T-helper 2 cell treated with Interferon-gamma antibody and Interleukin-4, amounts not matched to agents 5 μg/mL and 100 μg/mL, for 36 hours (primary cell): ENCODE measurements at regions not wholly inside any gene's neighbourhood (a gene's known extent, or its start where the extent isn't known, plus 50 kb on each side); places are given as distances from the start of the nearest gene placed in this dataset.
"Not testable (repeated sequence)": the region's sequence is repeated elsewhere in the genome, so short reads cannot be mapped to it uniquely, and the experiment has no call there.

Source experiments
- DNase-seq: peaks from one replicate; pipeline ENCODE4 v3.0.0; 2021; ENCODE audit warnings: low spot score
- H3K27ac Mint-ChIP-seq: one replicate; pipeline ENCODE4 v1.8.0; 2021; ENCODE audit warnings: mild to moderate bottlenecking, mixed read lengths
- H3K27me3 Mint-ChIP-seq: one replicate; pipeline ENCODE4 v1.8.0; 2021; ENCODE audit warnings: low read depth, mixed read lengths
- H3K36me3 Mint-ChIP-seq: one replicate; pipeline ENCODE4 v1.8.0; 2021; ENCODE audit warnings: low read depth, mixed read lengths
- H3K4me1 Mint-ChIP-seq: one replicate; pipeline ENCODE4 v1.8.0; 2021; ENCODE audit warnings: low read depth, mixed read lengths
- H3K4me3 Mint-ChIP-seq: one replicate; pipeline ENCODE4 v1.8.0; 2022; ENCODE audit warnings: mild to moderate bottlenecking, moderate library complexity, mixed read lengths
- H3K9me3 Mint-ChIP-seq: one replicate; pipeline ENCODE4 v1.8.0; 2021; ENCODE audit warnings: mixed read lengths

GRCh38 chr5:87195616-87196015 is 72.1 kb upstream of the RASA1 start:
- Mint-ChIP-seq H3K4me1 (peaks cover 21% of the 10 kb centered on the region), H3K27ac (no peak overlapping the region), H3K4me3 (no peak overlapping the region), H3K9me3 (peaks cover 6% of the 10 kb centered on the region), H3K36me3 (no peaks in the 10 kb centered on the region), H3K27me3 (no peaks in the 10 kb centered on the region)
- no peak for DNase-seq

DNA sequence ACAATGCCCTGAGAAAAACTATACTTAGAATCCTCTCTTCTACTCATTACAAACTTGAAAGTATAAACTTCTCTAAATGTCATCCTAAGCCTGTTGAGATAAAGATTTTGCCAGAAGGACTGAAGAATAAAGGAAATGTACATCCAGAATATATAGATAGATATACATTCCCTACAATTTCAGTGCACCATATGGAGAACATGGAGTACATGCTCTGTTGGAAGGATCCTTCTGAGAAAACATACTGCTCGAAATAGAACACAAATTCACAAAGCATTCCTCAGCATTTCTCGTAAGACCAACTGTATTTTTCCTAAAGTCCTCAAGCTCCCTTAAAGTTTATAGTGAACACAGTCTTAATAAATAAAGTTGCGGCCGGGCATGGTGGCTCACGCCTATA is 69.7 kb upstream of the RASA1 start:
- peaks cover 11% of the 10 kb centered on the region for H3K4me1 Mint-ChIP-seq
- DNase-seq, result no peak
- peaks cover 7% of the 10 kb centered on the region for H3K27me3 Mint-ChIP-seq

DNA sequence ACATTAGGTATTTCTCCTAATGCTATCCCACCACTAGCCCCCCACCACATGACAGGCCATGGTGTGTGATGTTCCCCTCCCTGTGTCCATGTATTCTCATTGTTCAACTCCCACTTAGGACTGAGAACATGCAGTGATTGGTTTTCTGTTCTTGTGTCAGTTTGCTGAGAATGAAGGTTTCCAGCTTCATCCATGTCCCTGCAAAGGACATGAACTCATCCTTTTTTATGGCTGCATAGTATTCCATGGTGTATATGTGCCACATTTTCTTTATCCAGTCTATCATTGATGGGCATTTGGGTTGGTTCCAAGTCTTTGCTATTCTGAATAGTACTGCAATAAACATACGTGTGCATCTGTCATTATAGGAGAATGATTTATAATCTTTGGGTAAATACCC is 68.4 kb upstream of the RASA1 start:
- not testable (repeated sequence) for H3K27ac Mint-ChIP-seq, DNase-seq, H3K9me3 Mint-ChIP-seq, H3K27me3 Mint-ChIP-seq, H3K4me3 Mint-ChIP-seq, H3K36me3 Mint-ChIP-seq
- peaks cover 11% of the 10 kb centered on the region for H3K4me1 Mint-ChIP-seq

More for the DNA sequence above, 69.7 kb upstream of the RASA1 start:
- peaks cover 7% of the 10 kb centered on the region for H3K9me3 Mint-ChIP-seq
- H3K4me3 Mint-ChIP-seq, result no peak overlapping the region
- H3K36me3 Mint-ChIP-seq, result no peaks in the 10 kb centered on the region
- H3K27ac Mint-ChIP-seq, result no peak overlapping the region

GRCh38 chr5:87199704-87200103 is 68.0 kb upstream of the RASA1 start:
- DNase-seq, H3K27me3 Mint-ChIP-seq, H3K27ac Mint-ChIP-seq, H3K36me3 Mint-ChIP-seq, H3K4me1 Mint-ChIP-seq, H3K4me3 Mint-ChIP-seq, H3K9me3 Mint-ChIP-seq: not testable (repeated sequence)

DNA sequence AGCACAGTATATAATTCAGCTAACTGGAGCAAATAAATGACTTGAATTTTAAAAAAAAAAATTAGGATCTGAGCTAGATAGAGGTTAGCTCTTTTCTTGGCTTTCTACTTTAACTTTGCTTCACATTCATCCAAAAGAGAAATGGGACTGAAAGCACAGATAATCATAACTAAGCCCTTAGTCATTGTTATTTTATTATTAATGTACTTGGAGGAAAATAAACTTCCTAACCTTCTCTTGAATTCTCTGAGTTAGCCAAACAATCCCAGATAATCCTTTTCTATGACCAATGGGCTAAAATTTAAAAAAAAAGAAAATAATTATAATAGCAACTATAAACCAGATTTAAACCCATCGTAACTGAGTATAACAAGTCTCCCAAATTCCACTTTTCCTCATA is 57.6 kb upstream of the RASA1 start:
- Mint-ChIP-seq H3K9me3 (peaks cover 11% of the 10 kb centered on the region), H3K36me3 (peaks cover 2% of the 10 kb centered on the region), H3K4me1 (peaks cover 11% of the 10 kb centered on the region), H3K27ac (no peak overlapping the region), H3K27me3 (peaks cover 1% of the 10 kb centered on the region), H3K4me3 (no peak overlapping the region)
- DNase-seq, result no peak

DNA sequence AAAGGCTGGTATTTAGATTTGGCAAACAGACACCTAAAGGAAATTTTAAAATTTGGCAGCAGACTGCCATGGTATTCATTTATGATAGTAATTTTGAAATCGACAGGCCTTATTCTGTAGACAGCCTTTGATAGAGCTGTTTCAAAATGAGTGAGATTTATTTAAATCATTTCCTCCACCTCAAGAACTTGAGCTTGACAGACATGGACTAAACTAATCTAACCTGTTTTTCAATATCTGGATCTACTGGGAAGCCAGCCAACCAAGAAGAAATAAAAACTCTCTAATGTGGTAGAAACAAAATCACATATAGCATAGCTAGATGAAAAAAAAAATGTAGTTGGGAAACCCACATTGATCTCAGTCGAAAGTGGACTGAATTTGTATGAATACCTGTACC is 56.9 kb upstream of the RASA1 start:
- DNase-seq, result no peak

DNA sequence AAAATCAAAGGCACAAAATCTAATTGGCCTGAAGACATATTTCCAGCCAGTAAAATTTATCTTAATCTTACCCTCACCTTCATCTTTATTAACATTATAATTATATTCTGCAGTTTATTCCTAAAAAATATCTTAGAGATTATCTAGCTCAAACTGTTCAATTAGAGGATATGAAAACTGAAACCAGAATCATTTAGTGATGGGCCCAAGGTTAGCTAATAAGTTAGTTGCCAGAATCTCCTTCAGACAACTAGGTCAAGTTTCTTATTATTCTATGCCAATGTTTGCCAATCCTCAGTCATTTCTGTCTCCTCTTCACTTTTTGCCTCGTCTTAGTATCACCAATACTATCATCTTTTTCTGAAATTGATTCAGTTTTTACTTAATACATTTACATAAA is 56.0 kb upstream of the RASA1 start:
- no peak for DNase-seq
- Mint-ChIP-seq H3K4me1 (peaks cover 11% of the 10 kb centered on the region), H3K27me3 (peaks cover 8% of the 10 kb centered on the region), H3K27ac (no peak overlapping the region), H3K36me3 (peaks cover 2% of the 10 kb centered on the region), H3K9me3 (peaks cover 11% of the 10 kb centered on the region), H3K4me3 (no peak overlapping the region)

More for the DNA sequence above, 56.9 kb upstream of the RASA1 start:
- peaks cover 2% of the 10 kb centered on the region for H3K36me3 Mint-ChIP-seq
- peaks cover 11% of the 10 kb centered on the region for H3K9me3 Mint-ChIP-seq
- H3K27ac Mint-ChIP-seq, result no peak overlapping the region
- H3K4me3 Mint-ChIP-seq, result no peak overlapping the region
- peaks cover 7% of the 10 kb centered on the region for H3K27me3 Mint-ChIP-seq
- H3K4me1 Mint-ChIP-seq, result peaks cover 11% of the 10 kb centered on the region

- DNase-seq, H3K27ac Mint-ChIP-seq: not testable (repeated sequence)
These were observed 55.5 kb upstream of the RASA1 start for GRCh38 chr5:87212183-87212582.

GRCh38 chr5:87217480-87217879 is 50.2 kb upstream of the RASA1 start:
- H3K27ac Mint-ChIP-seq, H3K4me1 Mint-ChIP-seq, H3K4me3 Mint-ChIP-seq: not testable (repeated sequence)

More at GRCh38 chr5:87212183-87212582, 55.5 kb upstream of the RASA1 start:
- H3K9me3 Mint-ChIP-seq, result peaks cover 11% of the 10 kb centered on the region
- not testable (repeated sequence) for H3K36me3 Mint-ChIP-seq, H3K4me3 Mint-ChIP-seq
- H3K4me1 Mint-ChIP-seq, result peaks cover 11% of the 10 kb centered on the region
- H3K27me3 Mint-ChIP-seq, result peaks cover 11% of the 10 kb centered on the region

More at GRCh38 chr5:87217480-87217879, 50.2 kb upstream of the RASA1 start:
- H3K27me3 Mint-ChIP-seq, result peaks cover 20% of the 10 kb centered on the region
- DNase-seq, H3K36me3 Mint-ChIP-seq: not testable (repeated sequence)
- H3K9me3 Mint-ChIP-seq, result peaks cover 10% of the 10 kb centered on the region
